ENCODE measurements at regions not wholly inside any gene's neighbourhood (a gene's known extent, or its start where the extent isn't known, plus 50 kb on each side); places are given as distances from the start of the nearest gene placed in this dataset.

GRCh38 chr11:18844753-18845367, 53.3 kb upstream of the PTPN5 start:
- Histone ChIP-seq H2BK15ac (ENCODE audit: low read depth, low read length) (no peak overlapping the region), H3K4me2 (ENCODE audit: insufficient read depth, insufficient read length, low read length) (no peak overlapping the region), H2BK12ac (ENCODE audit: insufficient read length, low read depth, low read length) (no peak overlapping the region), H3K14ac (ENCODE audit: insufficient read depth, low read length) (no peak overlapping the region), H3K27me3 (ENCODE audit: insufficient read depth, low read length) (no peaks in the 10 kb centered on the region), H2BK20ac (ENCODE audit: low read depth, low read length, poor library complexity, severe bottlenecking) (no peak overlapping the region), H3K4ac (ENCODE audit: low read depth, low read length) (no peak overlapping the region), H3K23ac (ENCODE audit: insufficient read length, low read depth, low read length) (no peak overlapping the region), H4K91ac (ENCODE audit: insufficient read length, low read depth, low read length) (no peak overlapping the region), H2AK5ac (ENCODE audit: insufficient read length, low read length) (no peak overlapping the region), H3K27ac (ENCODE audit: insufficient read length, low read depth, low read length) (no peak overlapping the region), H3K56ac (ENCODE audit: insufficient read length, low read depth, low read length) (no peak overlapping the region), H3K18ac (ENCODE audit: insufficient read length, low read depth, low read length) (no peak overlapping the region), H3K79me2 (ENCODE audit: insufficient read depth, low read length) (no peaks in the 10 kb centered on the region), H4K5ac (ENCODE audit: insufficient read length, low read depth, low read length) (no peak overlapping the region), H3T11ph (ENCODE audit: low read length) (no peak overlapping the region), H2AFZ (ENCODE audit: low read length) (peak overlapping the region; percentile 8), H3K4me1 (ENCODE audit: insufficient read depth, low read length) (no peaks in the 10 kb centered on the region), H2BK5ac (ENCODE audit: insufficient read length, low read length) (no peak overlapping the region), H2BK120ac (ENCODE audit: low read depth, low read length, poor library complexity, severe bottlenecking) (no peak overlapping the region), H4K8ac (replicated peaks; ENCODE audit: insufficient read length, low read depth, low read length) (no peak overlapping the region), H3K23me2 (ENCODE audit: insufficient read length, low read depth, low read length, poor library complexity, severe bottlenecking) (no peaks in the 10 kb centered on the region), H3K9ac (ENCODE audit: extremely low read depth, insufficient read length, low read length) (no peak overlapping the region), H3K9me3 (ENCODE audit: control insufficient read depth, low read depth, low read length) (no peaks in the 10 kb centered on the region), H4K20me1 (ENCODE audit: control insufficient read depth, insufficient read depth, insufficient read length) (no peaks in the 10 kb centered on the region), H3K79me1 (ENCODE audit: insufficient read depth, low read depth, low read length, poor library complexity, severe bottlenecking) (no peaks in the 10 kb centered on the region)
- Mint-ChIP-seq H3K9me3 (peaks cover 3 to 4% of the 10 kb centered on the region in 2 experiments; a peak in 3 of 5 replicates), H3K27ac (no peak overlapping the region; a peak in 1 of 7 replicates), H3K4me1 (peaks cover 6 to 8% of the 10 kb centered on the region in 2 experiments), H3K27me3 (ENCODE audit: low read depth) (peaks cover 14% of the 10 kb centered on the region), H3K4me3 (no peak overlapping the region), H3K36me3 (ENCODE audit: insufficient read depth in 1 of 3, low read depth in 3 of 3) (no peaks in the 10 kb centered on the region)
- TF ChIP-seq, protein P1, sequence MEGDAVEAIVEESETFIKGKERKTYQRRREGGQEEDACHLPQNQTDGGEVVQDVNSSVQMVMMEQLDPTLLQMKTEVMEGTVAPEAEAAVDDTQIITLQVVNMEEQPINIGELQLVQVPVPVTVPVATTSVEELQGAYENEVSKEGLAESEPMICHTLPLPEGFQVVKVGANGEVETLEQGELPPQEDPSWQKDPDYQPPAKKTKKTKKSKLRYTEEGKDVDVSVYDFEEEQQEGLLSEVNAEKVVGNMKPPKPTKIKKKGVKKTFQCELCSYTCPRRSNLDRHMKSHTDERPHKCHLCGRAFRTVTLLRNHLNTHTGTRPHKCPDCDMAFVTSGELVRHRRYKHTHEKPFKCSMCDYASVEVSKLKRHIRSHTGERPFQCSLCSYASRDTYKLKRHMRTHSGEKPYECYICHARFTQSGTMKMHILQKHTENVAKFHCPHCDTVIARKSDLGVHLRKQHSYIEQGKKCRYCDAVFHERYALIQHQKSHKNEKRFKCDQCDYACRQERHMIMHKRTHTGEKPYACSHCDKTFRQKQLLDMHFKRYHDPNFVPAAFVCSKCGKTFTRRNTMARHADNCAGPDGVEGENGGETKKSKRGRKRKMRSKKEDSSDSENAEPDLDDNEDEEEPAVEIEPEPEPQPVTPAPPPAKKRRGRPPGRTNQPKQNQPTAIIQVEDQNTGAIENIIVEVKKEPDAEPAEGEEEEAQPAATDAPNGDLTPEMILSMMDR (conservative IDR thresholded peaks at IDR 0.05) = peak; percentile 79
- WGBS (ENCODE audit: extremely low coverage, insufficient read length, low lambda C conversion rate) = no CpG with 5 or more reads among the region's 1 CpG
- peak; percentile 50 for DNase-seq

All from H9 (cell line).